ENCODE measurements at regions not wholly inside any gene's neighbourhood (a gene's known extent, or its start where the extent isn't known, plus 50 kb on each side); places are given as distances from the start of the nearest gene placed in this dataset.

DNA sequence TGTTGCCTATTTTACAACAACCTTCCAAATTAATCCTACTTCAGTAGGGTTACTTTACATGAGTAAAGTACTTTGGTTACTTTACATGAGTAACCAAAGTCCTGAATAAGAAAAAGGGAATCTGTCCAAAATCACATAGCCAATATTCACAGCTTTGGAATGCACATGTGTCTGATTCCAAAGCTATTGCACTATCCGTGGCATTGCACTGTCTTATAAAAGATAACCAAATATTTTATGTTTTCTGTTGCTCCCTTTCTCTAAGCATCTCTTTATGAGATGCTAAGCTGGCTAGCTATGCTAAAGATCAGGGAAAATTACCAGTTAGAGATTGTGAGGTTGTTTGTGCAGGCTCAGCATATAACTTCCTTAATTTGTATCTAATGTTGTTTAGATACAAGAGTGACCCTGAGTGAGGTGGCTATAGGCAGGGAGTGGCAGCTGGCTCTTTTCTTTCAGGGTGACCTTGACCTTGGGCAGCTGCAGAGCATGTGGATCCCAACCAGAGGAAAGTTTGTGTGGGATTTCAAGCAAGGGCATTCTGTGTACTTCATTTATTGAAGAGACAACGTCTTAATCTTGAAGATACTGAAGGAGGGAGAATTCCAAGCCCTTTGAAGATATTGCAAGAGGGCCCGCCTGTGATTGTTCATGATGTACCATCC, 366.1 kb upstream of the ANKRD30A start:
- intact Hi-C loops (cut with DNase I), result no loop called here
- TF ChIP-seq POLR2A (IDR thresholded peaks at IDR 0.05) (no peak), CTCF (IDR thresholded peaks at IDR 0.05) (no peak)
- H3K36me3 ChIP-seq, result no peaks in the 10 kb centered on the region
- no peak overlapping the region for H3K4me3 ChIP-seq
- H3K27ac ChIP-seq, result no peak overlapping the region
- 48% methylated on average over 3 of the region's 3 CpGs for WGBS (ENCODE audit: insufficient coverage, low coverage, low lambda C conversion rate, missing lambda C conversion rate)
- DNase-seq (no peak), ATAC-seq (no peak)
- no peaks in the 10 kb centered on the region for H3K9me3 ChIP-seq
- no peaks in the 10 kb centered on the region for H3K4me1 ChIP-seq
- H3K27me3 ChIP-seq, result no peaks in the 10 kb centered on the region

DNA sequence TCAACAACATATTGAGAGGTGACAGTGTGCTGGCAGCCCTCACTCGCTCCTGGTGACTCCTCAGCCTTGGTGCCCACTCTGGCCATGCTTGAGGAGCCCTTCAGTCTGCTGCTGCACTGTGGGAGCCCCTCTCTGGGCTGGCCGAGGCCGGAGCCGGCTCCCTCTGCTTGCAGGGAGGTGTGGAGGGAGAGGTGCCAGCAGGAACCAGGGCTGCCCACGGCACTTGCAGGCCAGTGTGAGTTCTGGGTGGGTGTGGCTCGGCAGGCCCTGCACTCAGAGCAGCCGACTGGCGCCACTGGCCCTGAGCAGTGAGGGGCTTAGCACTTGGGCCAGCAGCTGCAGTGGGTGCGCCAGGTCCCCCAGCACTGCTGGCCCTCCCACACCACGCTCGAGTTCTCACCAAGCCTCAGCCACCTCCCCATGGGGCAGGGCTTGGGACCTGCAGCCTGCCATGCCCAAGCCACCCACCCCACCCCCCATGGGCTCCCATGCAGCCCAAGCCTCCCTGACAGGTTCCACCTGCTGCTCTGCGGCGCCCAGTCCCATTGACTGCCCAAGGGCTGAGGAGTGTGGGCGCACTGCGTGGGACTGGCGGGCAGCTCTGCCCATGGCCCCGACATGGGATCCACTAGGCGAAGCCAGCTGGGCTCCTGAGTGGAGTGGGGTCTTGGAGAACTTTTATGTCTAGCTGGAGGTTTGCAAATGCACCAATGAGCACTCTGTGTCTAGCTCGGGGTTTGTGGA, 377.1 kb upstream of the ANKRD30A start:
- Histone ChIP-seq H3K4me1 (no peaks in the 10 kb centered on the region), H3K27ac (no peak overlapping the region), H3K36me3 (no peaks in the 10 kb centered on the region), H3K9me3 (no peaks in the 10 kb centered on the region), H3K4me3 (no peak overlapping the region), H3K27me3 (no peaks in the 10 kb centered on the region)
- WGBS (ENCODE audit: insufficient coverage, low coverage, low lambda C conversion rate, missing lambda C conversion rate), result 82% methylated on average over 2 of the region's 19 CpGs
- intact Hi-C loops (cut with DNase I), result no loop called here
- no peak for TF ChIP-seq CTCF (IDR thresholded peaks at IDR 0.05)
- no peak for TF ChIP-seq POLR2A (IDR thresholded peaks at IDR 0.05)
- no peak for ATAC-seq
- DNase-seq, result no peak

- no peak overlapping the region for H3K27ac ChIP-seq
- H3K36me3 ChIP-seq, result no peaks in the 10 kb centered on the region
- H3K4me1 ChIP-seq, result no peaks in the 10 kb centered on the region
- ATAC-seq, result no peak
- H3K9me3 ChIP-seq, result no peaks in the 10 kb centered on the region
- no peak overlapping the region for H3K4me3 ChIP-seq
- no peaks in the 10 kb centered on the region for H3K27me3 ChIP-seq
- no peak for TF ChIP-seq CTCF (IDR thresholded peaks at IDR 0.05)
- no peak for TF ChIP-seq POLR2A (IDR thresholded peaks at IDR 0.05)
- WGBS (ENCODE audit: insufficient coverage, low coverage, low lambda C conversion rate, missing lambda C conversion rate), result 31% methylated on average over 3 of the region's 5 CpGs
- DNase-seq, result no peak
- intact Hi-C loops (cut with DNase I), result no loop called here
Measured at GRCh38 chr10:36739884-36740445, 385.4 kb upstream of the ANKRD30A start.

DNA sequence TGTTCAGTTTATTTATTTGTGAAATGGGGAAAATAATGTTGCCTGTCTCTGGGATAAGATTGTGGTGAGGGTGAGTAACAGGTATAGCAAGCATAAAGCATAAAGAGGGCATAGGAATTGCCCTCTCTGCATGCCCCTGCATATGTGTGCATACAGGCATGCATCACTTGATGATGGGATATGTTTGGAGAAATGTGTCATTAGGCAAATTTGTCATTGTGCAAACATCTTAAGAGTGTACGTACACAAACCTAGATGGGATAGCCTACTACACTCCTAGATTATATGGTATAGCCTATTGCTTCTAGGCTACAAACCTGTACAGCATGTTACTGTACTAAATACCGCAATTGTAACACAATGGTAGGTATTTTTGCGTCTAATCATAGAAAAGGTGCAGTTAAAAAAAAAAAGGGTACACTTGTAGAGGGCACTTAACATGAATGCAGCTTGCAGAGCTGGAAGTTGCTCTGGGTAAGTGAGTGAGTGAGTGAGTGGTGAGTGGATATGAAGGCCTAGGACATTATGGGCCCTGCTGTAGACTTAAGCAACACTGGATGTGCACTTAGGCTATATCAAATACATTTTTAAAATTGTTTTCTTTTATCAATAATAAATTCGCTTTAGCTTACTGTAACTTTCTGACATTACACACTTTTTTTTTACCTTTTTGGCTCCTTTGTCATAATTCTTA, 386.5 kb upstream of the ANKRD30A start:
- 82% methylated on average over 4 of the region's 4 CpGs for WGBS (ENCODE audit: insufficient coverage, low coverage, low lambda C conversion rate, missing lambda C conversion rate)
- Histone ChIP-seq H3K9me3 (no peaks in the 10 kb centered on the region), H3K27ac (no peak overlapping the region), H3K27me3 (no peaks in the 10 kb centered on the region), H3K4me1 (no peaks in the 10 kb centered on the region), H3K4me3 (no peak overlapping the region), H3K36me3 (no peaks in the 10 kb centered on the region)
- intact Hi-C loops (cut with DNase I), result no loop called here
- no peak for TF ChIP-seq CTCF (IDR thresholded peaks at IDR 0.05)
- TF ChIP-seq POLR2A (IDR thresholded peaks at IDR 0.05), result no peak
- no peak for DNase-seq
- ATAC-seq, result no peak

Measured in right lobe of liver (tissue), 6 donors.